DND-41 (cell line): ENCODE measurements at regions not wholly inside any gene's neighbourhood (a gene's known extent, or its start where the extent isn't known, plus 50 kb on each side); places are given as distances from the start of the nearest gene placed in this dataset.

Source experiments
- ATAC-seq: fragments of 200-7000 bp; cut with Tn5 transposase; 3 replicates; pipeline ENCODE4 v1.9.1; 2021; ENCODE audit warnings: low read depth; ENCODE audit not compliant: insufficient read depth
- DNase-seq: peaks from one replicate; pipeline ENCODE4 v3.0.0-alpha.2; 2020
- H2AFZ ChIP-seq: 2 replicates; pipeline ENCODE4 v1.6.0; 2012; ENCODE audit warnings: low read depth, low read length
- H3K27ac ChIP-seq: 2 replicates; pipeline ENCODE4 v1.5.1; 2012; ENCODE audit warnings: low read length, inconsistent platforms
- H3K27me3 ChIP-seq: fragments of 200-600 bp; sonication (generic); 2 replicates; pipeline ENCODE4 v1.6.0; 2012; ENCODE audit warnings: low read length, mild to moderate bottlenecking, inconsistent platforms; ENCODE audit not compliant: insufficient read depth, poor library complexity
- H3K36me3 ChIP-seq: 2 replicates; pipeline ENCODE4 v1.5.1; 2012; ENCODE audit warnings: low read length, inconsistent platforms; ENCODE audit not compliant: insufficient read depth
- H3K4me1 ChIP-seq: 2 replicates; pipeline ENCODE4 v1.5.1; 2012; ENCODE audit warnings: mild to moderate bottlenecking, low read length; ENCODE audit not compliant: insufficient read depth
- H3K4me2 ChIP-seq: 2 replicates; pipeline ENCODE4 v1.6.0; 2012; ENCODE audit warnings: mild to moderate bottlenecking, moderate library complexity, low read length, inconsistent platforms; ENCODE audit not compliant: insufficient read depth
- H3K4me3 ChIP-seq, 2 experiments: fragments of 200-600 bp in 1 of 2; shearing (Covaris generic) in 1 of 2; 2 replicates each; pipeline ENCODE4 v1.5.1; 2012 to 2016; ENCODE audit warnings: inconsistent platforms in 2 of 2, low read length in 2 of 2, mild to moderate bottlenecking in 2 of 2, low read depth in 1 of 2, moderate library complexity in 1 of 2
- H3K79me2 ChIP-seq: 2 replicates; pipeline ENCODE4 v1.6.0; 2012; ENCODE audit warnings: low read length, inconsistent platforms; ENCODE audit not compliant: insufficient read depth
- H3K9ac ChIP-seq: 2 replicates; pipeline ENCODE4 v1.6.0; 2012; ENCODE audit warnings: low read depth, mild to moderate bottlenecking, inconsistent platforms, low read length, moderate library complexity
- H3K9me3 ChIP-seq: 2 replicates; pipeline ENCODE4 v1.5.1; 2012; ENCODE audit warnings: low read length, moderate library complexity, mild to moderate bottlenecking, inconsistent platforms; ENCODE audit not compliant: insufficient read depth, severe bottlenecking
- H4K20me1 ChIP-seq: 2 replicates; pipeline ENCODE4 v1.6.0; 2012; ENCODE audit warnings: low read length; ENCODE audit not compliant: insufficient read depth
- CTCF ChIP-seq: IDR thresholded peaks from 2 replicates; pipeline ENCODE4 v1.5.1; 2012; ENCODE audit warnings: borderline replicate concordance, low read length, moderate library complexity, mild to moderate bottlenecking; ENCODE audit not compliant: poor library complexity, severe bottlenecking; ENCODE audit errors: extremely low read depth
- EZH2 ChIP-seq: IDR thresholded peaks from 3 replicates; pipeline ENCODE4 v1.6.1; 2012; ENCODE audit warnings: borderline replicate concordance, low read depth, mild to moderate bottlenecking, moderate library complexity, low read length, inconsistent platforms; ENCODE audit not compliant: severe bottlenecking

GRCh38 chr2:51629406-51629805 lies 597.5 kb upstream of the NRXN1 start:
- TF ChIP-seq EZH2, result no peak
- TF ChIP-seq CTCF, result no peak
- H3K4me1 ChIP-seq, result no peaks in the 10 kb centered on the region
- DNase-seq (no peak), ATAC-seq (no peak)
- H3K9ac ChIP-seq, result no peak overlapping the region
- no peak overlapping the region for H2AFZ ChIP-seq
- H3K36me3 ChIP-seq, result no peaks in the 10 kb centered on the region
- H3K9me3 ChIP-seq, result no peaks in the 10 kb centered on the region
- H3K4me2 ChIP-seq, result no peak overlapping the region
- H3K79me2 ChIP-seq, result no peaks in the 10 kb centered on the region
- no peak overlapping the region for H3K27ac ChIP-seq
- H3K27me3 ChIP-seq, result no peaks in the 10 kb centered on the region
- H4K20me1 ChIP-seq, result no peaks in the 10 kb centered on the region
- no peak overlapping the region for H3K4me3 ChIP-seq

- H3K9ac ChIP-seq, result no peak overlapping the region
- no peaks in the 10 kb centered on the region for H3K27me3 ChIP-seq
- H3K4me1 ChIP-seq, result no peaks in the 10 kb centered on the region
- no peaks in the 10 kb centered on the region for H3K79me2 ChIP-seq
- H3K36me3 ChIP-seq, result no peaks in the 10 kb centered on the region
- DNase-seq (no peak), ATAC-seq (no peak)
- H3K4me2 ChIP-seq, result no peak overlapping the region
- H4K20me1 ChIP-seq, result no peaks in the 10 kb centered on the region
- no peak overlapping the region for H3K27ac ChIP-seq
- TF ChIP-seq EZH2, result no peak
- TF ChIP-seq CTCF, result no peak
- no peak overlapping the region for H2AFZ ChIP-seq
- no peaks in the 10 kb centered on the region for H3K9me3 ChIP-seq
- no peak overlapping the region for H3K4me3 ChIP-seq
Observed at GRCh38 chr2:51628917-51629316, 597.0 kb upstream of the NRXN1 start.

GRCh38 chr2:51624995-51625394 lies 593.1 kb upstream of the NRXN1 start:
- DNase-seq (no peak), ATAC-seq (no peak)
- H3K4me1 ChIP-seq, result no peaks in the 10 kb centered on the region
- H3K4me2 ChIP-seq, result no peak overlapping the region
- no peak overlapping the region for H2AFZ ChIP-seq
- no peak overlapping the region for H3K9ac ChIP-seq
- H3K4me3 ChIP-seq, result no peak overlapping the region
- H3K79me2 ChIP-seq, result no peaks in the 10 kb centered on the region
- no peaks in the 10 kb centered on the region for H3K36me3 ChIP-seq
- H4K20me1 ChIP-seq, result no peaks in the 10 kb centered on the region
- no peaks in the 10 kb centered on the region for H3K27me3 ChIP-seq
- no peaks in the 10 kb centered on the region for H3K9me3 ChIP-seq
- TF ChIP-seq CTCF (no peak), EZH2 (no peak)
- no peak overlapping the region for H3K27ac ChIP-seq

GRCh38 chr2:51620796-51621195 lies 588.9 kb upstream of the NRXN1 start:
- TF ChIP-seq CTCF (no peak), EZH2 (no peak)
- no peak for ATAC-seq
- H3K79me2 ChIP-seq, result no peaks in the 10 kb centered on the region

More at GRCh38 chr2:51620796-51621195, 588.9 kb upstream of the NRXN1 start:
- H2AFZ ChIP-seq, result no peak overlapping the region
- H4K20me1 ChIP-seq, result no peaks in the 10 kb centered on the region
- H3K9ac ChIP-seq, result no peak overlapping the region
- H3K36me3 ChIP-seq, result no peaks in the 10 kb centered on the region
- H3K27me3 ChIP-seq, result no peaks in the 10 kb centered on the region
- no peaks in the 10 kb centered on the region for H3K9me3 ChIP-seq
- no peak for DNase-seq
- no peak overlapping the region for H3K4me3 ChIP-seq
- no peak overlapping the region for H3K27ac ChIP-seq
- no peak overlapping the region for H3K4me2 ChIP-seq
- no peaks in the 10 kb centered on the region for H3K4me1 ChIP-seq
